Osteoblast (primary cell): ENCODE measurements at regions not wholly inside any gene's neighbourhood (a gene's known extent, or its start where the extent isn't known, plus 50 kb on each side); places are given as distances from the start of the nearest gene placed in this dataset.

ENCODE experiments used
- DNase-seq: peaks from one replicate; pipeline ENCODE4 v3.0.0; 2011; ENCODE audit warnings: low spot score, mixed read lengths; ENCODE audit not compliant: insufficient read length; ENCODE audit errors: missing footprints
- H2AFZ ChIP-seq: 2 replicates; pipeline ENCODE4 v1.6.0; 2011; ENCODE audit warnings: mild to moderate bottlenecking, low read length
- H3K27ac ChIP-seq: 2 replicates; pipeline ENCODE4 v1.5.1; 2011; ENCODE audit warnings: mild to moderate bottlenecking, low read depth, low read length, moderate library complexity
- H3K27me3 ChIP-seq: 2 replicates; pipeline ENCODE4 v1.6.0; 2012; ENCODE audit warnings: mild to moderate bottlenecking, control low read depth, inconsistent platforms, low read length, moderate library complexity; ENCODE audit not compliant: insufficient read depth
- H3K36me3 ChIP-seq: 2 replicates; pipeline ENCODE4 v1.5.1; 2011; ENCODE audit warnings: mild to moderate bottlenecking, low read length, control low read depth, moderate library complexity; ENCODE audit not compliant: insufficient read depth
- H3K4me1 ChIP-seq: 2 replicates; pipeline ENCODE4 v1.5.1; 2011; ENCODE audit warnings: mild to moderate bottlenecking, low read length, control low read depth, moderate library complexity; ENCODE audit not compliant: insufficient read depth
- H3K4me2 ChIP-seq: 2 replicates; pipeline ENCODE4 v1.6.0; 2011; ENCODE audit warnings: mild to moderate bottlenecking, low read length; ENCODE audit not compliant: insufficient read depth
- H3K4me3 ChIP-seq: fragments of 200-600 bp; sonication (generic); 3 replicates; pipeline ENCODE4 v1.5.1; 2012; ENCODE audit warnings: mild to moderate bottlenecking, low read length, inconsistent platforms; ENCODE audit not compliant: insufficient read depth
- H3K79me2 ChIP-seq: 2 replicates; pipeline ENCODE4 v1.6.0; 2012; ENCODE audit warnings: mild to moderate bottlenecking, low read length, control low read depth, inconsistent platforms; ENCODE audit not compliant: insufficient read depth
- H3K9me3 ChIP-seq: 2 replicates; pipeline ENCODE4 v1.5.1; 2011; ENCODE audit warnings: low read depth, low read length, control low read depth
- H4K20me1 ChIP-seq: 2 replicates; pipeline ENCODE4 v1.6.0; 2012; ENCODE audit warnings: mild to moderate bottlenecking, low read length, control low read depth; ENCODE audit not compliant: insufficient read depth
- TF ChIP-seq, protein P1 (sequence below): IDR thresholded peaks from 2 replicates; pipeline ENCODE4 v1.5.1; 2011; ENCODE audit warnings: mild to moderate bottlenecking, low read depth, low read length, moderate library complexity; ENCODE audit errors: extremely low read depth

GRCh38 chr12:91922674-91923073, 223.0 kb downstream of the BTG1 start:
- no peak for DNase-seq
- H3K79me2 ChIP-seq: no peaks in the 10 kb centered on the region

GRCh38 chr12:91922139-91922538, 223.5 kb downstream of the BTG1 start:
- H3K4me2 ChIP-seq: no peak overlapping the region
- H3K4me3 ChIP-seq: no peak overlapping the region
- TF ChIP-seq, protein P1, sequence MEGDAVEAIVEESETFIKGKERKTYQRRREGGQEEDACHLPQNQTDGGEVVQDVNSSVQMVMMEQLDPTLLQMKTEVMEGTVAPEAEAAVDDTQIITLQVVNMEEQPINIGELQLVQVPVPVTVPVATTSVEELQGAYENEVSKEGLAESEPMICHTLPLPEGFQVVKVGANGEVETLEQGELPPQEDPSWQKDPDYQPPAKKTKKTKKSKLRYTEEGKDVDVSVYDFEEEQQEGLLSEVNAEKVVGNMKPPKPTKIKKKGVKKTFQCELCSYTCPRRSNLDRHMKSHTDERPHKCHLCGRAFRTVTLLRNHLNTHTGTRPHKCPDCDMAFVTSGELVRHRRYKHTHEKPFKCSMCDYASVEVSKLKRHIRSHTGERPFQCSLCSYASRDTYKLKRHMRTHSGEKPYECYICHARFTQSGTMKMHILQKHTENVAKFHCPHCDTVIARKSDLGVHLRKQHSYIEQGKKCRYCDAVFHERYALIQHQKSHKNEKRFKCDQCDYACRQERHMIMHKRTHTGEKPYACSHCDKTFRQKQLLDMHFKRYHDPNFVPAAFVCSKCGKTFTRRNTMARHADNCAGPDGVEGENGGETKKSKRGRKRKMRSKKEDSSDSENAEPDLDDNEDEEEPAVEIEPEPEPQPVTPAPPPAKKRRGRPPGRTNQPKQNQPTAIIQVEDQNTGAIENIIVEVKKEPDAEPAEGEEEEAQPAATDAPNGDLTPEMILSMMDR: no peak
- no peaks in the 10 kb centered on the region for H3K4me1 ChIP-seq
- H3K27ac ChIP-seq: no peak overlapping the region
- H3K79me2 ChIP-seq: no peaks in the 10 kb centered on the region
- H4K20me1 ChIP-seq: no peaks in the 10 kb centered on the region
- DNase-seq: no peak
- H2AFZ ChIP-seq: no peak overlapping the region
- no peaks in the 10 kb centered on the region for H3K9me3 ChIP-seq
- no peaks in the 10 kb centered on the region for H3K27me3 ChIP-seq
- H3K36me3 ChIP-seq: no peaks in the 10 kb centered on the region

More at GRCh38 chr12:91922674-91923073, 223.0 kb downstream of the BTG1 start:
- Histone ChIP-seq H2AFZ (no peak overlapping the region), H4K20me1 (no peaks in the 10 kb centered on the region), H3K27ac (no peak overlapping the region), H3K4me1 (no peaks in the 10 kb centered on the region), H3K36me3 (no peaks in the 10 kb centered on the region), H3K4me3 (no peak overlapping the region), H3K27me3 (no peaks in the 10 kb centered on the region), H3K4me2 (no peak overlapping the region), H3K9me3 (no peaks in the 10 kb centered on the region)
- TF ChIP-seq, protein P1: no peak

- Histone ChIP-seq H3K9me3 (no peaks in the 10 kb centered on the region), H3K79me2 (no peaks in the 10 kb centered on the region), H4K20me1 (no peaks in the 10 kb centered on the region), H3K4me2 (no peak overlapping the region), H3K27ac (no peak overlapping the region), H3K27me3 (no peaks in the 10 kb centered on the region), H2AFZ (no peak overlapping the region), H3K36me3 (no peaks in the 10 kb centered on the region), H3K4me3 (no peak overlapping the region), H3K4me1 (no peaks in the 10 kb centered on the region)
- peak; percentile 64 for DNase-seq
- TF ChIP-seq, protein P1: no peak
Observed at GRCh38 chr12:91921555-91921954, 224.1 kb downstream of the BTG1 start.

DNA sequence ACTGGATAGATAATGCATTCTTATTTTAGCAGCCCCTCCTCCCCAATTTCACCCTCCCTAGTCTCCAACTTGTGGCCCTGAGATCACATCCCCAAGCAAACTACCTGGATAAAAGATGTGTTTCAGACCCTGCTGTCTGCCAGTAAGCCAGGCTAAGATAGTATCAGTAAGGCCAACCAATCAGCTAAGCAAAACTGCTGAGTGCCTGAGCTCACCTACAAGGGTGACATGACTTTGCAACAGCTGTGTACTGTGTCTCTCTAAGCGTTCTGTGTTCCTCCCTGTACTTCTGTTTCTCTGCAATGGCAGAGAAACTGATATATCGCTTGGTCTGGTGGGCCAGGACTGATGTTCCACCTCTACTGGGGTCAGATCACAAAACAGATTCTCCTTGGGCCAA, 224.9 kb downstream of the BTG1 start:
- no peak overlapping the region for H3K4me2 ChIP-seq
- no peaks in the 10 kb centered on the region for H3K9me3 ChIP-seq
- DNase-seq: no peak
- no peak overlapping the region for H3K4me3 ChIP-seq
- no peak overlapping the region for H2AFZ ChIP-seq
- no peak overlapping the region for H3K27ac ChIP-seq
- no peaks in the 10 kb centered on the region for H3K4me1 ChIP-seq
- TF ChIP-seq, protein P1: no peak
- H3K36me3 ChIP-seq: no peaks in the 10 kb centered on the region
- no peaks in the 10 kb centered on the region for H3K27me3 ChIP-seq
- no peaks in the 10 kb centered on the region for H3K79me2 ChIP-seq
- no peaks in the 10 kb centered on the region for H4K20me1 ChIP-seq
